OCI-LY3 (cell line): ENCODE measurements at regions not wholly inside any gene's neighbourhood (a gene's known extent, or its start where the extent isn't known, plus 50 kb on each side); places are given as distances from the start of the nearest gene placed in this dataset.

Source experiments
- CTCF ChIP-seq: fragments of 200-600, 300-600 bp; sonication (generic); IDR thresholded peaks from 2 replicates; pipeline ENCODE4 v1.5.1; 2014; ENCODE audit warnings: antibody characterized with exemption, low read length, low read depth
- EZH2phosphoT487 ChIP-seq: fragments of 200-600 bp; shearing (Covaris generic); IDR thresholded peaks from 2 replicates; pipeline ENCODE4 v1.6.1; 2018; ENCODE audit warnings: antibody characterized with exemption, mixed run types, low read depth

GRCh38 chr6:2414885-2415547 lies 169.6 kb upstream of the GMDS start:
- no peak for TF ChIP-seq CTCF
- TF ChIP-seq EZH2phosphoT487, result no peak
